ENCODE measurements at regions not wholly inside any gene's neighbourhood (a gene's known extent, or its start where the extent isn't known, plus 50 kb on each side); places are given as distances from the start of the nearest gene placed in this dataset.
"Not testable (repeated sequence)": the region's sequence is repeated elsewhere in the genome, so short reads cannot be mapped to it uniquely, and the experiment has no call there.

DNA sequence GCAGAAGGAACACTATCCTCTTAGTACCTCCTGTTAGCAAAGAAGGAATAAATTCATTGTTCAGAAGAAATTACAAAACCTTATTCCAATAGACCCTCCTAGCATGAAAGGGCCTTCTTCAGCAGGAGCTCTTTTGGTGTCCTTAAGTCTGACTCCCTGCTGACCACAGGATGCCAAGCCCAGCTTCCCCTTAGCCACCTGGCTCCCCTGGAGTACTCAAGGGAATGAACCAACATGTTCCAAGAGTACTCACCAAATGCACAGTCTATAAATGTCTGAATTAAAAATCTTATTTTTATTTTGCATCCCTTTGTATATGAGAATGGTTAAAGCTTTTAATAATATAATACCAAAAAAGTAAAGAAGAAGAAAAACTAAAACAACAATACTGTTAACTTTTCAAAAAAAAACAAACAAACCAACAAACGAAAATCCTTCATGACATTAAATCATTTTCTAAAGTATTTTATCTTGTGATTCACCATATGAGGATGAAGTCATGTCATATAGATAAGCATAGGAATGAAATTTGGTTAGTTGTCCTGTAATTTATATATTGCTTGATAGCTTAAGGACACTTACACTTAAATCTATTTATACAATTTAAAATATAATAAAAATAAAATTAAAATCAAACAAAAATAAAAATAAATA, 1355.1 kb downstream of the HACE1 start:
- no peak for DNase-seq

DNA sequence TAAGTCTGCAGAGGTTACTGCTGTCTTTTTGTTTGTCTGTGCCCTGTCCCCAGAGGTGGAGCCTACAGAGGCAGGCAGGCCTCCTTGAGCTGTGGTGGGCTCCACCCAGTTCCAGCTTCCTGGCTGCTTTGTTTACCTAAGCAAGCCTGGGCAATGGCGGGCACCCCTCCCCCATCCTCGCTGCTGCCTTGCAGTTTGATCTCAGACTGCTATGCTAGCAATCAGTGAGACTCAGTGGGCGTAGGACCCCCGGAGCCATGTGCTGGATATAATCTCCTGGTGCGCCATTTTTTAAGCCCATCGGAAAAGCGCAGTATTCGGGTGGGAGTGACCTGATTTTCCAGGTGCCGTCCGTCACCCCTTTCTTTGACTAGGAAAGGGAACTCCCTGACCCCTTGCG, 1363.1 kb downstream of the HACE1 start:
- not testable (repeated sequence) for DNase-seq

- no peak for DNase-seq
Measured at GRCh38 chr6:103456652-103457051, 1403.1 kb downstream of the HACE1 start.

- DNase-seq = no peak
Measured at GRCh38 chr6:103455275-103455674, 1404.4 kb downstream of the HACE1 start.

DNA sequence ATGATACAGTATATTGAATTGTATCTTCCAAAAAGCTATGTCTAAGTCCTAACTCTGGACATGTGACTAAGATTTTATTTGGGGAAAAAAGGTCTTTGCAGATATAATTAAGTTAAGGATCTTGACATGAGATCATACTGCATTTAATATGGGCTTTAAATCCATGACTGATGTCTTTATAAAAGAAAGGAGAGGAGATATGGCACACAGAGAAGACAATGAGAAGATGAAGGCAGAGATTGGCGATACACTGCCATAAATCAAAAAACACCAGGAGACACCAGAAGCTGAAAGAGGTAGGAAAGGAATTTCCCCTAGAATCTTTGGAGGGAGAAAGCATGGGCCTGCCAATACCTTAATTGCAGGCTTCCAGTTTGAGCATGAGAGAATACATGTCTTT, 1450.2 kb downstream of the HACE1 start:
- DNase-seq = no peak

GRCh38 chr6:103405321-103405720, 1454.4 kb downstream of the HACE1 start:
- no peak for DNase-seq

GRCh38 chr6:103404799-103405198, 1454.9 kb downstream of the HACE1 start:
- DNase-seq = no peak

DNA sequence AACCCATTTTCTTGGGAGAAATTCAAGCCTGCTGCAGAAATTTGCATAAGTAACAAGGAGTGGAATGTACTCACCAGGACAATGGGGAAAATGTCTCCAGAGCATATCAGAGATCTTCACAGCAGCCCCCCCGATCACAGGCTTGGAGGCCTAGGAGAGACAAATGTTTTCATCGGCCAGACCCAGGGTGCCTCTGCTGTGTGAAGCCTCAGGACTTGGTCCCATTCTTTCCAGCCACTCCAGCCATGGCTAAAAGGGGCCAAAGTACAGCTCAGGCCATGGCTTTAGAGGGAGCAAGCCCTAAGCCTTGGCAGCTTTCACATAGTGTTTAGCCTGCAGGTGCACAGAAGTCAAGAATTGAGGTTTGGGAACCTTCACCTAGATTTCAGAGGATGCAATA, 1463.0 kb downstream of the HACE1 start:
- no peak for DNase-seq

DNA sequence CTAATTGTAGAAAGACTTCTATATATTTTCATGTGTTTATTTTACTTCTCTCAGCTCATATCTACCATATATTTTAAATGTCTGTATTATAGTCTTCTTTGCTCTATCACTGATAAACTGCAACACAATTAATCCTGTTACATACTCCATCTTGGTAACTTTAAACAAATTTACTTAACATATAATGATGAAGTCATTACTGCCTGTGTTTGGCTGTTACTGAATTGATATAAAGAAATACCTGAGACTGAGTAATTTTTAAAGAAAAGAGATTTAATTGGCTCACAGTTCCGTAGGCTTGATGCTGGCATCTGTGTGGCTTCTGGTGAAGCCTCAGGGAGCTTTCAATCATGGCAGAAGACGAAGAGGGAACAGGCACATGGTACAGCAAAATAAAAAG, 1480.4 kb downstream of the HACE1 start:
- no peak for DNase-seq

DNA sequence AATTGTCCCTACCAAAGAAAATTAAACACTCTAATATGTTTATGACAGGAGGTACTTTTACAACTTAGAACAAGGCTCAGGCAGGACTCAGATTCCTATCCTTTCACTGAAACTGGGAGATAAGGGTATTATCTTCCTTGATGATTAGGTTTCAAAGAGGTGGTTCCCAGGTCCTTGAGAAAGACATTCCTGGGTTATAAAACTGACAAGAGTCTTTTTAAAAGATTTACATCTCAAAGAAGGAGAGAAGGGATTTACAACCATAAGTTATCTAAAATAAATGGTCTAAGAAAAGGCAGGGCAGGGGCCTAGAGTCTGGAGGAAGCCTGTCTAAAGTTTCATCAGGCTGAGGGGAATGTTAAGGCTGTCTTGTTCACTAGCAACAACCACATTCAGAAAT, 1492.5 kb downstream of the HACE1 start:
- no peak for DNase-seq

GRCh38 chr6:103356531-103356930, 1503.2 kb downstream of the HACE1 start:
- DNase-seq = no peak

DNA sequence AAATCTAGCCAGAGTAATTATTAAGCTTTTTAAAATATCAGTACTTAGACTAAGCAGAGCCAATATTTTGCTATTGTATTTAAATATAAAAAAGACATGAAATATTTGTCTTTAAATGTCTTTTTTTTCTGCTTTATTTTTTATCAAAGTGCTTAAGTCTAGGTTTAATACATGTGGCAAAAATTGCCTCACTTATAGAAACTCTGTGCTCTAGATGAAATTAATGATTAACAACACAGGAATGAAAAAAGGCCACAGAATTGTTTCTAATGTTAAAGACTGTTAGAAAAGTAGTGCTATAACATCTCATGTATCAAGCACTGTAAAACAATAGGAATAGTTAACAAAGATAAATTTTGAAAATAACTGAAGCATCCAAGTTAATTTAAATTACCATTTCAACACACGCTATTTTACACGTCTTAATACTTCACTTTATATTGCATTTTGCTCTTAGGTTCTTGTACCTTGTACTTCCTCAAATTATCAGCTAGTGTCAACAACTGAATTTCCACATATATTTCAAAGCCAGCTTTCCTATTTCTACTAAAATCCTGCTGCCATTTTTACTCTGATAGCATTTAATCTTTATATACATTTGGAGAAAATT, 1515.1 kb downstream of the HACE1 start:
- no peak for DNase-seq

- no peak for DNase-seq
Measured at GRCh38 chr6:103335412-103335811, 1524.3 kb downstream of the HACE1 start.

DNA sequence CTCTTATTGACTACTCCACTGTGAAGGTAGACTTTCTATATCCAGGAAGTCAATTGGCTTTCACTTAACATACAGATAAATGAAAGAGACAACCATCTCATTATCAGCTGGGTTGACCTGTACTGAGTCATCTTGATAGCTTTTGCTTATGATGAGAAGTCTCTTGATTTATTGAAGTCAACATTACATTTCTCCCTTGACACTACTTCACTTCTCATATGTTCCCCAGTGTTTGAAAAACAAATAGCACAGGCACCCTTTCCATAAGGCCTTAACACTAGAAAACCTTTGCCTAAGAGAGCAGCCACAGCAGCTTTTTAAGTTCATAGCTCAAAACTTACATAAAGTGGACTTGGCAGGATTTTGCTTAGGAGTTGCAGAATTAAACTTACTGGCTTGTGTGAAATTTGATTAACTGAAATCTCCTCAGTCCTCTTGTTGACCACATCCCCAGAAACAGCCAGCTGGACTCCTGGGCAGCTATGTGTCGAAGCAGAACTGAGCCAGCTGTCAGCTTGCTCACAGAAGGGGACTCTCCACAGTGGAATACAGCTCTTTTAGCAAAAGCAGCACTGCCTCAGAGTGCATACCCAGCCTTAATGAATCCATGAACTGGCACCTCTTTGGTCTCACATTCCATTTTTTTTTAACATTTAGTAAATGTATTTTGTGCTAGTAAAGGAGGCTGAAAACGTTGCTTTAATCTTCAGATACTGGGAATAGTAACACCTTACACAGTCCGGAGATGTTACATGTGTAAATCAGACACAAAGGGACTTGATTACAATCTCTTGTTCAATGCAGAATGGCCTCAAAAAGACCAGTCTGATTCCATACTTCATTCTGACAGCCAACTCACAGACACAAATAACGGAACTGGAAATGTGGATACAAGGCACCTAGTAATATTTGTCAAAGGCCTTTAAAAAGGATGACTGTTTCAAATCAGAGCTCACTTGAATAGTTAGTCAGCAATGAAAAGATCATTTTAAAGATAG, 1532.7 kb downstream of the HACE1 start:
- DNase-seq = no peak

GRCh38 chr6:103313432-103313831, 1546.3 kb downstream of the HACE1 start:
- no peak for DNase-seq

DNA sequence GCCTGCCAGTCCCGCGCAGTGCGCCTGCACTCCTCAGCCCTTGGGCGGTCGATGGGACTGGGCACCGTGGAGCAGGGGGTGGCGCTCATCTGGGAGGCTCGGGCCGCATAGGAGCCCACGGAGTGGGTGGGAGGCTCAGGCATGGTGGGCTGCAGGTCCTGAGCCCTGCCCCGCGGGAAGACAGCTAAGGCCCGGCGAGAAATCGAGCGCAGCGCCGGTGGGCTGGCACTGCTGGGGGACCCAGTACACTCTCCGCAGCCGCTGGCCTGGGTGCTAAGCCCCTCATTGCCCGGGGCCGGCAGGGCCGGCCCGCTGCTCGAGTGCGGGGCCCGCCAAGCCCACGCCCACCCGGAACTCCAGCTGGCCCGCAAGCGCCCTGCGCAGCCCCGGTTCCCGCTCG, 1565.3 kb downstream of the HACE1 start:
- DNase-seq = not testable (repeated sequence)

DNA sequence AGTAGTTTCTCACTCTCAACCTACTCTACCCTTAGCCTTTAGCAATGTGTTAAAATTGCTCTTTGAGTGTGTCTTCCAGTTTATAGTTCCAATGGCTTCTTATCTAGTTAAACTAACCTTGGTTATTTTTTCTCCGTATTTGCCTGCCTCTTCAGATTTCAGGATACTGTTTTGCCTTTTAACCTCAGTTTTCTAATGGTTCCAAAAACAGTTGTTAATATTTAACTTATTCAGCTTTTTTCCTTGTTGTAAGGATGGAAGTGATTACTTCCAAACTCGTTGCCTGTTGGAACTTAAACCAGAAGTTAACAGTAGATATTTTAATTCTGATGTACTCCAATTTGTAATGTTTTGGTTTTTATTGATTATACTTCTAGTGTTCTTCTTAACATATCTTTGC, 1574.9 kb downstream of the HACE1 start:
- no peak for DNase-seq

DNA sequence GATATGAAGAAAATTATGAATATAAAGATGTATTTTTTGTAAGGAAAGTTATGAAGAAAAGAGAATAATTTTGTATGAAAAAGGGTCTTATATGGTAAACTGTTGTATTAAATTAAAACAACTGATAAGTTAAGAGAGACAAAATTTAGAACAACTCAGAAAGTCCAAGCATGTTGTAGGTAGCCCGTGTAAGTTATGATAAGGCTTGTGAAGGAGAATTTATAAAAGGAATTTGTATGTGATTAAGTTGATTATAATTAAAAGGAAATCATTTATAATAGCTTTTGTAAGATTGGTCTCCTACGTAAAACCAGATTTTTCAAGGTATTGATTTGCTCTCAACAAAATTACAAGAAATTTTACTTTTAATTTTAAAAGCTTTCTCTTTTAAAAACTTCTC, 1579.3 kb downstream of the HACE1 start:
- no peak for DNase-seq

DNA sequence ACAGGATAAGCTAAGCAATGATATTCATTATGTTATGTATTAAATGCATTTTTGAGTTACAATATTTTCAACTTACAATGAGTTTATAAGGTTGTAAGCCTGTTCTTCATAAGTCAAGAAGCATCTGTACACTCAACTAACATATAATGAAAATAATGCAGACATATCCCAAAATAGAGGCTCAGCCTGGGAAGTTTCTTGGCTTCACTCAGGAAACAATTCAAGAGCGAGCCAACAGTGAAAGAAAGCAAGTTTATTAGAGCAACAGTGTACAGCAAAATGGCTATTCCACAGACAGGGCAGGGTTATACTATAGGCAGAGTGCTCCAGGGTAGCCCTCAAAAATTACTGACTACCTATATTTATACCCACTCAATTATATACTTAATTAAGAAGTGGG, 1581.8 kb downstream of the HACE1 start:
- DNase-seq = no peak

- peak; percentile 26 for DNase-seq
Measured at GRCh38 chr6:103273048-103273447, 1586.7 kb downstream of the HACE1 start.

- no peak for DNase-seq
Measured at GRCh38 chr6:103269581-103269980, 1590.1 kb downstream of the HACE1 start.

GRCh38 chr6:103268335-103268734, 1591.4 kb downstream of the HACE1 start:
- DNase-seq = no peak

DNA sequence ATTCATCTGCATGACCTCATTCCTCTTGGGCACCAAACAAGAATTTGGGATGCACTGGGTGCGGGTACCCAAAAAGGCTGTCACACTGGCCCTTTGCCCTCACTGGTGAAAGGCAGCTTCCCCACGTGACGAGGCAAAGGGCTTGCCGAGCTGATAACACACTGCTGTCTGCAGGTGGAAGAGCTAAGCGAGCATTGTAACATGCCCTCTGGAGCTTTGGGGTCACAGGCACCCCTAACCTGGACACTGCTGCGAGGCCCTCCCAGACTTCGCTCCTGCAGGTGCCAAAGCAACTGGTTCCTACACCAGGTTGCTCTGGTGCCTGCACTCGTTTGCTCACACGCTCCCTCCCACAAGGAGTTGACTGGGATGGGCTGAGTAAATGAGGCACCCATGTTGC, 1595.7 kb downstream of the HACE1 start:
- no peak for DNase-seq

DNA sequence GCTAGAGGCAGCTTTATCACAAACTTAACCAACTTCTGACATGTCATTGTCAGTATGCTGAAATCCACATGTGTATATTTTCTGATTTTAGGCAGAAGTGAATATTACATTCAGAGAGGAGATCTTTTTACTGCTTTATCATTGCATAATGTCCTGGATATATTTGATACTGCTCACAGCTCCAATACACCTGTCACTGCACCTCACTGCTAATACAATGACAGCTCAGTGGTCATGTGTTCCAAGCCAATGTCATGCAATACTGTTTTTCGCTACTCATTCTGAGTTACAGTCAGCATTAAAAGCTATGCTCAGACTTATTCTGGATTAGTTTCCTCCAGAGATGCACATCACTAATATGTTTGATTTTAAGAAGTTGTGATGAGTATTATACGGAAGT, 1604.6 kb downstream of the HACE1 start:
- DNase-seq = no peak

Data from SIG-M5 (cell line).